RCC 7860 (cell line): ENCODE measurements at regions not wholly inside any gene's neighbourhood (a gene's known extent, or its start where the extent isn't known, plus 50 kb on each side); places are given as distances from the start of the nearest gene placed in this dataset.

Experiments used
- DNase-seq: peaks from one replicate; pipeline ENCODE4 v3.0.0-alpha.2; 2015; ENCODE audit warnings: low spot score
- FAIRE-seq: peaks from 2 replicates; lab custom pipeline; 2012; peaks lifted over from hg19 to GRCh38; lab: Jason Lieb, UNC

DNA sequence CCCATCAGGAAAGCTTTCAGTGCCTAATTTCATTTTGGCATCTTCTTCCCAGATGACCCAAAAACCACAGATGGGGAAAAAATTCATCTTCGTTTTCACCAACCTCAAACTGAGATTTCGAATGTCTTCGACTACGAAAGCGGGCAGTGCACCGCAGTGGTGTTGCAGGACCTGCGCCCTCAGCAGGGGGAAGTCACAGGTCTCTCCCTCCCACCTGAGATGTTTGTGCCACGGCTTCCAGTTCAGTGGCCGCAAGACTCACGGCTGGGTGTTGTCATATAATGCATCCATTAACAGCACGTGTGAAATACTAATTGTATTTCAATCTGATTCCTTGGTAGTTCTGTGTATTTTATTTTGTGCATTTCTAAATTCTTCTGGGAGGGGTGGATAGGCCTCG, 66.2 kb upstream of the SALL3 start:
- no peak for FAIRE-seq
- DNase-seq = no peak

DNA sequence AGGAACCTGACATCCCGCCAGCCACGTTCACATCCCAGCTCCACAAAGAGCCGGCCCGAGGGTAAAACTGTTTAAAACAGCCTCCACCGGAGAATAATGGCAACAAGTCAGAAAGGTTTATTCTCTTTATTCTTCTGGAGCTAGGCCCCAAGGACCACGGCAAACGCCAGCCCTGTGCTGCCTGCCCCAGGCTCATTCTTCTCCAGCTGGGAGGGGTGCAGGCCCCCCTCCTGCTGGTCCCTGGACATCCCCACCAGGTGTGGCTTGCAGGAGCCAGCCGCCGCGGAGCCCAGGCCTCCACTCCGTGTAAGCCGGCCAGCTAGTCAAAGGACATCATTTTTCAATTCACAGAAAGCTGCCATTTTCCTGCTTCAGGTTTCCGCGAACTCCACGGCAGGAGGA, 65.8 kb upstream of the SALL3 start:
- no peak for DNase-seq
- no peak for FAIRE-seq

DNA sequence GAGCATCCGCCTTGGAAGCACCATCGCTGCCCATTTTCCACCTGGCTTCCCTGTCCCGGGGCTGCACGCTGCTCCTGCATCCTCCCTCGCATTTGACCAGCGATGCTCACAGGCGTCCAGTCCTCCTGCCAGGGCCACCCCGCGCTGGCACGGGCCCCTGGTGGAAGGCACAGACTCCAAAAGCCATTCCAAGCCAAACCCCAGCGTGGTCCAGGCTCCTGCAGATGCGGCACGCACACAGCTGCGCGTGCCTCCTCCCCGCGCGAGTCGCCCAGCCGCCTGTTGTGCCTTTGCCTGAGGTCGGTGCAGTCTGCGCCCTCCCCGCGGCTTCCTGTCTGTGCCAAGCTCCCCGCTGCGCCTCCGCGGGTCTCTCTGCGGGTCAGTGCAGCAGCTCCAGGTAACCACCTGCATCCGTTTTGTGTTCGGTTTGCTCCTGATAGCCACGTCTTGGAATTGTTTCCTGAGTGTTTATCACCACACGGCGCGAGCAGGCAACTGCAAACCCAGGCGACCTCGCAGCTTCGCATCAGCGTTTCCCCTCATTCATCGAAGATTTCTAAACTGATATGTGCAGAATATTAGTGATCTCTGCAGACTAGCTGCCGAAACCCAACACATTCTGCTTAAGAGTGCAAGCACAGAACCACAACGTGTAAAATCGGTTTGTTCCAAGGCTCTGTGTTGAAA, 65.2 kb upstream of the SALL3 start:
- DNase-seq (no peak), FAIRE-seq (no peak)

DNA sequence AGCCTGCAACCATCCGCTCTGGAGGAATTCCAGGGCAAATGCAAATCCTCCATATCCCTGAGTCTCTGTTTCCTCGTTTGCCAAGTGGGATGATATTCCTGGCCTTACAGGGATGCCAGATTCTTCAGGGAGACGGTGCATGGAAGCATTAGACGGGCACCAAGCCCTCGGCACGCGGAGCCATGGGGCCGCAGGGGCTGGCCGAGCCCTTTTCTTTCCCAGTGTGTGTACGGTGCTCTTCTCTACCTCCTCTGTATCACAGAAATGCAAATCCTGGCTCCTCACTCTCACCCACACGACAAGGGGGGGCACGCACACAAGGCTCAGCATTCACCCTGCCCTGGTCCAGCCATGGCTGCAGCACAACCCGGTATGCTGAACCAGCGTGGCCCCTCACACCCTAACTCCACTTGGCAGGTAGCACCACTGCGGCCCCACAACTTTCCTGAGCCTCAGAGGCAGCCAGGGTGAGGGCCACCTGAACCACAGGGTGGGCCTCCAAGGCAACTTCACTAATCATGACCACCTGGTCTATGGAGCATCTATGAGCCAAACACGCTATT, 64.1 kb upstream of the SALL3 start:
- no peak for FAIRE-seq
- DNase-seq = no peak

DNA sequence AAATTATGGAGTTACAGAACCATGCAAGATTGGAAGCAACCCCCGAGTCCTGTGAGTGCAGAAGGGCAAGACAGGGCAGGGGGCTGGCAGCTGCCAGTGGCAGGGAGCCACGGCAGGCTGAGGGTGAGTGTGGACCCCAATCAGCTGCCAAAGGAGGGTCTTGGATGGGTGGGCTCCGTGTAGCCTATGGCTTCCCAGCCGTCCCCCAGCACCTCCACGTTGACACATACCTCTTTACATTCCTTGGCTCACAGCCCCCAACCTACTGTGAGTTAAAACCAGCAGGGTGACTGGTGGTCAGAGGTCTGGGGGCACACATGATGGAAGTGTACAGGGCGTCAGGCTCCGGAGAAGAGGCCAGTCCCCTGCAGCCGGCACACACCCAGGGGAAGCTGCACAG, 60.9 kb upstream of the SALL3 start:
- no peak for DNase-seq
- no peak for FAIRE-seq

DNA sequence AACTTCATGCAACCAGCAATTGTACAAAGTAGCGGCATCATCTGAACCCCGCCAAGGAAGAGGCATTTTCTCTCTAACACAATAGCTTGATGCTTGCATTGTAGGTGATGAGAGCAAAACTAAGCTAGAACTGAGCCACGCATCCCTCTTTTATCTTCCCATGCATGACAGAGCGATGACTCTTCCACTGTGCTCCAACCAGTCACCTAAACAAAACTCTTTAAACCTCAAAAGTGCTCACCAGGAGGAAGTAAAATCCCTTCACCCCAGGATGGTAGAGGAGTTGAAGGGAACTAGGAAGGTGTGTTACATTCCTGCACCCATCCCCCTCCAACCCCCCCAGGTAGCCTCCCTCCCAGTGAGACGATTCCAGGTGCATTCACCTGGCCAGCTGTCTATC, 59.7 kb upstream of the SALL3 start:
- no peak for DNase-seq

DNA sequence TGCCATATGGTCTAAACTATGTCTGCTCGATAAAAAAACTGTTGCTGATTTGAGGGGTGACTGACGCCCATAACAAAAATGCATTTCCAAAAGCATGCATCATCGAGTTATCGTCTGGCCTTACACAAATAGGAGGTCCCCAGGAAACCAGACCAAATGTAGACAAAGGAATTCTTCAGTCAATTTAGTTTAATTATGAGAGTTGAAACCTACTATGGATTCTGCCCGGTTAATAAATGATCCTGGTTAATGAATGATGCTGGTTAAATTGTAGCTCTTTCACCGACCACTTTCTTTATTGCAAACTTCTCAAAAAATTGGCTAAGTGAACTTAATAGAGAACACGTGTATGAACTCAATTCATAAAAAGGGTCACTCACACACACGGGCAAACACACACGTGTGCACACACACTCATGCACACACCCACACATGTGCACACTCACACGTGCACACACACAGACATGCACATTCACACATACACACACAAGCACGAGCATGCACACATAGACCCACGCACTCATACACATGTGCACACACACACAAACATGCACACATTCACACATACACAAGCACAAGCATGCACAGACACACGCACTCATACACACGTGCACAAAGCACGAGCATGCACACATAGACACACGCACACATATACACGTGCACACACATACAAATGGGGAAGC, 59.0 kb upstream of the SALL3 start:
- FAIRE-seq (no peak), DNase-seq (no peak)

More for the DNA sequence above, 59.7 kb upstream of the SALL3 start:
- FAIRE-seq = no peak

DNA sequence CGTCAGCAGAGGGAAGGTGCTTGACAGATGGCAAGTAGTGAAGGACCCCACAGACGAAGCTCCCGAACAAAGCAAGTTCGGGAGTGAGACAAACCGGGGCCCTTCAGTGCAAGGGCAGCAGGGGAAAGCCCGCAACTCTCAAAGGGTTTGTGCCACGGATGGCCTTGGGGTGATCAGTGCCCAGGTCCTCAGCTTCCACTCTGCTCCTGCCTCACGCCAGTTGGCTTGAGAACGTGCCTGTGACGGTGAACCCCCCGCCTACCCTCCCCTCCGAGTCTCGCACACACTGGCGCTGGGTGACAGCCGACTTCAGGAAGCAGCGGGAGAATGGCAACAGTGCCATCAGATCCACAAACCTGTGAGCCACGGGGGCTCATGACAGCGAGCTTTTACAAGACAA, 56.8 kb upstream of the SALL3 start:
- FAIRE-seq (no peak), DNase-seq (no peak)

DNA sequence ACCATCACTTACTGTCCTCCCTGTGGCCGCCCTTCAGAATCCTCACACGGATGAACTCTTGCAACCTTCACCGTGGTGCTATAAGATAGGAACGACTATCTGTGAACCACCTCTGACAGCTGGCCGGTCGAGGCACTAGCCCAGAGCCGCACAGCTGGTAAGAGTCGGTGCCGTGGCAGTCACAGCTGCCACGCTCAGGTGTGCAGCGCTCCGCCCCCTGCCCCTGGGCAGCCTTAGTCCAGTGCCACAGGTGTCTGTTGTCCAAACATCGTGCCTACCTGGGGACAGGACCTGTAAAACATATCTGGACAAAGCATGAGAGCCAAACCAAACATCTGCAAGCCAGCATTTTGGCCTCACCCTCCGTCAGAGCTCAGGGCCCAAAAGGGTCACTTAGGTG, 55.3 kb upstream of the SALL3 start:
- no peak for FAIRE-seq
- DNase-seq = no peak

DNA sequence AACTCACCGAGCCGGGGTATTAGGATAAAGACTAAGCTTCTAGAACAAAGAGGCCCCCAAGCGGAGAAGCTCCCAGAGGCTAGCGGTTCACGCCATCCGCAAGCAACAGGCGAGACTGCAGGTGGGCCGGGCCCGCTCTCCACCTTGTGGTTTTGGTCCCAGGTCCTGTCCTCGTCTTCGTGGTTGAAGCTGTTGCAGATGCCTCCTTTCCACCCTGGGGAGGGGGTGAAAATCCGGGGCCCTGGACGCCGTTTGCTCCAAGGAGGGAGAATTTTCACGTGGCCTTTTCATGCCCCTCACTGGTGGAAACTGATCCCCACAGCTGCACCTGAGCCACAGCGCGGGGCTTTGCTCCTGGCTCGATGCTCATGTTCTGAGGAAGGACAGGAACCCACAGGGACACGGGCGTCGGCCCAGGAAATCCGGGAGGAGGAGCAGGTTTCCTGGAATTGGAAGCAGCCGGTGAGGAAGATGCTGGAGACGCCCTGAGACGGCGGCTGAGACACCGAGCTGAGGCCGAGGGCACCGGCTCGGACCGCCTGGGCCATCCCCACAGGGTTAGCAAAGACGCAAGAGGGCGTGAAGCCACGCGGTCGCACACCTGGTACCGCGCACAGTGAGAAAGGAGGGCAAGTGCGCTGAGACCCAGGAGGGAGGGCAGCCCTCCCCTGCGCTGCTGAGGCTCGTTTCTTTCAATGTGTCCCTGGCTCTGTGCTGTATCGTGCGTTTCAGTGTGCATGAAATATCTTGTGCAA, 54.7 kb upstream of the SALL3 start:
- no peak for FAIRE-seq
- DNase-seq = no peak

DNA sequence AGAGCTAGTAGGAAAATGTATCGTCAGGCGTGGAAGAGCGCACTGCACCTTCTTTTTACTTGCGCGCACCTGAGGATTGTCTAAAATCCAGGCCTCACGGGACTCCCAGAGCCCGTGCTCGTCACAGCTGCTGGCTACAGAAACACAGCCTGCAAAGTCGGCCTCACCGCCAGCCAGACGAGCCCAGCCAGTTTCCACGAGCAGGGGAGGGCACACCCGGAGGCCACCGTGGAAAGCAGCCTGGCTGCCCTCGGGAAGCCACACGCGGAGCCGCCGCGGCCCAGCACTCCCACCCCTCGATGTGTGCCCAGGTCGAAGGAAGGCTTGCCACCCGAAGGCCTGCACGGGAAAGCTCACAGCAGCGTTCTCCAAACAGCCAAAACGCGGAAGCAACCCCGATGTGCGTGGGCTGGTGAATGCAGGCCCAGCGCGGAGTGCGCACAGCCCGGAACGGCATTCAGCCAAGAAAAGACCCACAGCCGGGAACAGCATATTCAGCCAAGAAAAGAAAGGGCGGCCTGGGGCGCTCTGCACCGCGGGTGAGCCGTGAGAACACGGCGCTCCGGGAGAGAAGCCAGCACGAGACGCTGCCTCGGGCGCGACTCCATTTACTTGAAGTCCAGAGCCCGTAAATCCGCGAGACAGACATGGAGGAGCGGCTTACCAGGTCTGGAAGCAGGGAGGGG, 53.9 kb upstream of the SALL3 start:
- DNase-seq (no peak), FAIRE-seq (no peak)

DNA sequence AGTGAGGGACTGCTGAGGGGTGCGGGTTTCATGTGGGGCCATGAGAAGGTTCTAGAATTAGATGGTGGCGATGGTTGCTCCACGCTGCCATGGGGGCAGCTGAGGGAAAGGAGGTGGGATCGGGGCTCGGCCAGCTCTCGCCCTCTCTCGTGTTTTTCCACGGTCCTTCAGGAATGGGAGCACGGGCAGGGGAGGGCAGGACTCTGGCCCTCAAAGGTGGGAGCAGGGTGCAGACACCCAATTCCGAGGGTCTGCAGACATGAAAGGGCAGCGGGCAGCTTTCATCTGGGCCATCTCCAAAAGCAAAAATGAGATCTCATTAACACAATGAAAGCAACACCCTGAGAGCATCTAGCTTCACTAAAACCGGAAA, 53.4 kb upstream of the SALL3 start:
- FAIRE-seq (no peak), DNase-seq (no peak)

DNA sequence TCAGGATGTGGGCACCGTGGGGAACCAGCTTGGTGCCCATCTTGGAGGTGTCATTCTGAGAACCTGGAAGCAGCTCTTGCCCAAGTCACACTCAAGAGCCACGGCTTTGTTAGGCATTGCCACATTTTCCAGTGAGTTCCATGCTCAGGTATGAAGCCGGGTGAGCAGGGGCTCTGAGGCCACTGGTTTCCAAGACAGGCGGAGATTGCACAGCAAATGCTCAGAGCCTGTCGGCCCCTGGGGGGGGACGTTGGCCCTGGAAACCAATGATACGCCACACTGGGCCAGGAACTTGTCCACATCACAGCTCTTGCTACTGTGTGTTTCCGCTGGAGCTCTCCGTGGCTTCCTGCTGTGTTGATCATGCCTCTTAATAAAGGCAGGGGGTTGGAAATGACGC, 52.5 kb upstream of the SALL3 start:
- FAIRE-seq = no peak

DNA sequence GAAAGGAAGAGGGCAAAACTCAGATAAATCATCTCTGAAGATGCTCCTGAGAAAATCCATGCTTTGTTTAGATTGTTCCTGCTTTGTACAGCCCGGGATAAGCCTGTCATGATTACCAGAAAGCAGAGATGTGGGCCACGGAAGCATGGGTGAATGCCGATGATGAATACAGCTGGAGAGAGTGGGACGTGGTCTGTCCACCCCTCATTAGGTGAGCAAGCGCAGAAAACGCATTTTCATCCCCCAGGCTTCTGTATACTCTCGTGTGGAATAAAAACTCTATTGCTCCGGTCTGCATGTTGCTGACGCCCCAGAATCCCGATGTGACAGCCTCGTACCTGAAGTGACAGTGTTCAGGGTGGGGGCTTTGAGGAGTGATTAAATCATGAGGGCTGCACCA, 52.0 kb upstream of the SALL3 start:
- DNase-seq (no peak), FAIRE-seq (no peak)

More for the DNA sequence above, 52.5 kb upstream of the SALL3 start:
- no peak for DNase-seq

DNA sequence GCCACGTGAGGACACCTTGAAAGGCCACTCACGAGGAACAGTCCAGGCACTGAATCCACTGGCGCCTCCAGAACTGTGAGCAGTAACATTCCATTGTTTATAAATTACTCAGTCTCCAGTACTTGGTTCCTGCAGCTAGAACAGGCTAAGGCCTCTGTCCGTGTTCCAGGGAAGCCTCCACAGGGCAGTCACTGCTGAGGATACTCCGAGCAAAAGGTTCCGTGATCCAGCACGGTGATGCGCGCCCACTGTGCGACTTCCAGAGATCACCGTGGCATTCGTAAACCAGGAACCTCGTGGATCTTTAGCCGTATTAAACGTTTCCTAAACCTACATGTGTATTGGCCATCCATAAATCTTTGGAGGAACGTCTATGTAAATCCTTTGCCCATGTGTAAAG, 51.5 kb upstream of the SALL3 start:
- FAIRE-seq = no peak
- DNase-seq = no peak

DNA sequence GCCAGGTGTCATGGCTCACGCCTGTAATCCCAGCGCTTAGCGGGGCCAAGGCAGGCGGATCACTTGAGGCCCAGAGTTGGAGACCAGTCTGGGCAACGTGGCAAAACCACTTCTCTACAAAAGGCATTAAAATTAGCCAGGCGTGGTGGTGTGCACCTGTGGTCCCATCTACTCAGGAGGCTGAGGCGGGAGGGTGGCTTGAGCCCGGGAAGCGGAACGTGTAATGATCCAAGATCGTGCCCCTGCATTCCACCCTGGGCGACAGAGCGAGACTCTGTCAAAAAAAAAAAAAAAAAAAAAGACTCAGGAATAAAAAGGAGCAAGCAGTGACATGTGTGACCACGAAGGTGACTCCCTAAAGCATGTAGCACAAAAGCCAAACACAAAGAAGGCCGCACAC, 50.1 kb upstream of the SALL3 start:
- no peak for FAIRE-seq
- DNase-seq = no peak
